ENCODE measurements at regions not wholly inside any gene's neighbourhood (a gene's known extent, or its start where the extent isn't known, plus 50 kb on each side); places are given as distances from the start of the nearest gene placed in this dataset.

GRCh38 chr20:48432494-48432832 lies 395.3 kb downstream of the PREX1 start:
- H3K36me3 Mint-ChIP-seq, result peaks cover 4% of the 10 kb centered on the region
- ChIA-PET POLR2A (no interaction called here), CTCF (no interaction called here)
- no peaks in the 10 kb centered on the region for H3K27me3 Mint-ChIP-seq (ENCODE audit: low read depth)
- H3K27ac Mint-ChIP-seq, result no peak overlapping the region
- peaks cover 17% of the 10 kb centered on the region for H3K9me3 Mint-ChIP-seq
- H3K4me3 Mint-ChIP-seq, result no peak overlapping the region
- ATAC-seq, result no peak
- no peak for DNase-seq (ENCODE audit: low spot score)
- H3K4me1 Mint-ChIP-seq, result peaks cover 17% of the 10 kb centered on the region
- TF ChIP-seq ATF1 (CRISPR knock-in tag; IDR thresholded peaks at IDR 0.05) (no peak), ERG (CRISPR knock-in tag; IDR thresholded peaks at IDR 0.05) (no peak), ESRRA (CRISPR knock-in tag; IDR thresholded peaks at IDR 0.05; ENCODE audit: borderline replicate concordance) (no peak), EMX1 (CRISPR knock-in tag; IDR thresholded peaks at IDR 0.05) (no peak), ELF4 (CRISPR knock-in tag; IDR thresholded peaks at IDR 0.05; ENCODE audit: low read depth) (no peak), TEAD4 (CRISPR knock-in tag; IDR thresholded peaks at IDR 0.05) (no peak), E2F1 (CRISPR knock-in tag; IDR thresholded peaks at IDR 0.05) (no peak), ZNF138 (CRISPR knock-in tag; conservative IDR thresholded peaks at IDR 0.05) (no peak), ZNF263 (CRISPR knock-in tag; IDR thresholded peaks at IDR 0.05; ENCODE audit: low read depth) (no peak)
- TF ChIP-seq, protein P1, sequence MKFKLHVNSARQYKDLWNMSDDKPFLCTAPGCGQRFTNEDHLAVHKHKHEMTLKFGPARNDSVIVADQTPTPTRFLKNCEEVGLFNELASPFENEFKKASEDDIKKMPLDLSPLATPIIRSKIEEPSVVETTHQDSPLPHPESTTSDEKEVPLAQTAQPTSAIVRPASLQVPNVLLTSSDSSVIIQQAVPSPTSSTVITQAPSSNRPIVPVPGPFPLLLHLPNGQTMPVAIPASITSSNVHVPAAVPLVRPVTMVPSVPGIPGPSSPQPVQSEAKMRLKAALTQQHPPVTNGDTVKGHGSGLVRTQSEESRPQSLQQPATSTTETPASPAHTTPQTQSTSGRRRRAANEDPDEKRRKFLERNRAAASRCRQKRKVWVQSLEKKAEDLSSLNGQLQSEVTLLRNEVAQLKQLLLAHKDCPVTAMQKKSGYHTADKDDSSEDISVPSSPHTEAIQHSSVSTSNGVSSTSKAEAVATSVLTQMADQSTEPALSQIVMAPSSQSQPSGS (CRISPR knock-in tag; IDR thresholded peaks at IDR 0.05; ENCODE audit: borderline replicate concordance, low read depth), result no peak
- TF ChIP-seq, protein P2, sequence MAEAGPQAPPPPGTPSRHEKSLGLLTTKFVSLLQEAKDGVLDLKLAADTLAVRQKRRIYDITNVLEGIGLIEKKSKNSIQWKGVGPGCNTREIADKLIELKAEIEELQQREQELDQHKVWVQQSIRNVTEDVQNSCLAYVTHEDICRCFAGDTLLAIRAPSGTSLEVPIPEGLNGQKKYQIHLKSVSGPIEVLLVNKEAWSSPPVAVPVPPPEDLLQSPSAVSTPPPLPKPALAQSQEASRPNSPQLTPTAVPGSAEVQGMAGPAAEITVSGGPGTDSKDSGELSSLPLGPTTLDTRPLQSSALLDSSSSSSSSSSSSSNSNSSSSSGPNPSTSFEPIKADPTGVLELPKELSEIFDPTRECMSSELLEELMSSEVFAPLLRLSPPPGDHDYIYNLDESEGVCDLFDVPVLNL (CRISPR knock-in tag; IDR thresholded peaks at IDR 0.05; ENCODE audit: borderline replicate concordance, low read depth), result no peak
- TF ChIP-seq, protein P3, sequence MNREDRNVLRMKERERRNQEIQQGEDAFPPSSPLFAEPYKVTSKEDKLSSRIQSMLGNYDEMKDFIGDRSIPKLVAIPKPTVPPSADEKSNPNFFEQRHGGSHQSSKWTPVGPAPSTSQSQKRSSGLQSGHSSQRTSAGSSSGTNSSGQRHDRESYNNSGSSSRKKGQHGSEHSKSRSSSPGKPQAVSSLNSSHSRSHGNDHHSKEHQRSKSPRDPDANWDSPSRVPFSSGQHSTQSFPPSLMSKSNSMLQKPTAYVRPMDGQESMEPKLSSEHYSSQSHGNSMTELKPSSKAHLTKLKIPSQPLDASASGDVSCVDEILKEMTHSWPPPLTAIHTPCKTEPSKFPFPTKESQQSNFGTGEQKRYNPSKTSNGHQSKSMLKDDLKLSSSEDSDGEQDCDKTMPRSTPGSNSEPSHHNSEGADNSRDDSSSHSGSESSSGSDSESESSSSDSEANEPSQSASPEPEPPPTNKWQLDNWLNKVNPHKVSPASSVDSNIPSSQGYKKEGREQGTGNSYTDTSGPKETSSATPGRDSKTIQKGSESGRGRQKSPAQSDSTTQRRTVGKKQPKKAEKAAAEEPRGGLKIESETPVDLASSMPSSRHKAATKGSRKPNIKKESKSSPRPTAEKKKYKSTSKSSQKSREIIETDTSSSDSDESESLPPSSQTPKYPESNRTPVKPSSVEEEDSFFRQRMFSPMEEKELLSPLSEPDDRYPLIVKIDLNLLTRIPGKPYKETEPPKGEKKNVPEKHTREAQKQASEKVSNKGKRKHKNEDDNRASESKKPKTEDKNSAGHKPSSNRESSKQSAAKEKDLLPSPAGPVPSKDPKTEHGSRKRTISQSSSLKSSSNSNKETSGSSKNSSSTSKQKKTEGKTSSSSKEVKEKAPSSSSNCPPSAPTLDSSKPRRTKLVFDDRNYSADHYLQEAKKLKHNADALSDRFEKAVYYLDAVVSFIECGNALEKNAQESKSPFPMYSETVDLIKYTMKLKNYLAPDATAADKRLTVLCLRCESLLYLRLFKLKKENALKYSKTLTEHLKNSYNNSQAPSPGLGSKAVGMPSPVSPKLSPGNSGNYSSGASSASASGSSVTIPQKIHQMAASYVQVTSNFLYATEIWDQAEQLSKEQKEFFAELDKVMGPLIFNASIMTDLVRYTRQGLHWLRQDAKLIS (CRISPR knock-in tag; IDR thresholded peaks at IDR 0.05; ENCODE audit: borderline replicate concordance), result no peak
- TF ChIP-seq, protein P4, sequence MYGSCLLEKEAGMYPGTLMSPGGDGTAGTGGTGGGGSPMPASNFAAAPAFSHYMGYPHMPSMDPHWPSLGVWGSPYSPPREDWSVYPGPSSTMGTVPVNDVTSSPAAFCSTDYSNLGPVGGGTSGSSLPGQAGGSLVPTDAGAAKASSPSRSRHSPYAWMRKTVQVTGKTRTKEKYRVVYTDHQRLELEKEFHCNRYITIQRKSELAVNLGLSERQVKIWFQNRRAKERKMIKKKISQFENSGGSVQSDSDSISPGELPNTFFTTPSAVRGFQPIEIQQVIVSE (CRISPR knock-in tag; IDR thresholded peaks at IDR 0.05; ENCODE audit: borderline replicate concordance), result no peak

- H3K9me3 Mint-ChIP-seq, result peaks cover 17% of the 10 kb centered on the region
- H3K27ac Mint-ChIP-seq, result no peak overlapping the region
- POLR2A ChIA-PET, result no interaction called here
- TF ChIP-seq, protein P5, sequence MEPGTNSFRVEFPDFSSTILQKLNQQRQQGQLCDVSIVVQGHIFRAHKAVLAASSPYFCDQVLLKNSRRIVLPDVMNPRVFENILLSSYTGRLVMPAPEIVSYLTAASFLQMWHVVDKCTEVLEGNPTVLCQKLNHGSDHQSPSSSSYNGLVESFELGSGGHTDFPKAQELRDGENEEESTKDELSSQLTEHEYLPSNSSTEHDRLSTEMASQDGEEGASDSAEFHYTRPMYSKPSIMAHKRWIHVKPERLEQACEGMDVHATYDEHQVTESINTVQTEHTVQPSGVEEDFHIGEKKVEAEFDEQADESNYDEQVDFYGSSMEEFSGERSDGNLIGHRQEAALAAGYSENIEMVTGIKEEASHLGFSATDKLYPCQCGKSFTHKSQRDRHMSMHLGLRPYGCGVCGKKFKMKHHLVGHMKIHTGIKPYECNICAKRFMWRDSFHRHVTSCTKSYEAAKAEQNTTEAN (CRISPR knock-in tag; IDR thresholded peaks at IDR 0.05), result no peak
- TF ChIP-seq HMGA2 (CRISPR knock-in tag; IDR thresholded peaks at IDR 0.05), result no peak
- no peak for TF ChIP-seq ATF3 (CRISPR knock-in tag; conservative IDR thresholded peaks at IDR 0.05)
- TF ChIP-seq, protein P2 (CRISPR knock-in tag; IDR thresholded peaks at IDR 0.05; ENCODE audit: borderline replicate concordance, low read depth), result no peak
- TF ChIP-seq CTCF (IDR thresholded peaks at IDR 0.05), result no peak
These were observed 395.9 kb downstream of the PREX1 start for GRCh38 chr20:48431653-48432493.

More at GRCh38 chr20:48431653-48432493, 395.9 kb downstream of the PREX1 start:
- Mint-ChIP-seq H3K36me3 (peaks cover 4% of the 10 kb centered on the region), H3K4me1 (peaks cover 17% of the 10 kb centered on the region), H3K4me3 (no peak overlapping the region), H3K27me3 (ENCODE audit: low read depth) (no peaks in the 10 kb centered on the region)
- ATAC-seq, result peak; percentile 48
- no peak for DNase-seq (ENCODE audit: low spot score)
- CTCF ChIA-PET, result no interaction called here
